BE2C (cell line): ENCODE measurements at regions not wholly inside any gene's neighbourhood (a gene's known extent, or its start where the extent isn't known, plus 50 kb on each side); places are given as distances from the start of the nearest gene placed in this dataset.

ENCODE experiments used
- DNase-seq: peaks from one replicate; pipeline ENCODE4 v3.0.0-alpha.2; 2020
- H3K27me3 ChIP-seq: fragments of 250-450 bp; sonication (Bioruptor Pico); 2 replicates; pipeline ENCODE4 v1.5.1; 2020; ENCODE audit warnings: mild to moderate bottlenecking
- H3K36me3 ChIP-seq: fragments of 250-450 bp; sonication (Bioruptor Pico); 2 replicates; pipeline ENCODE4 v1.5.1; 2020; ENCODE audit warnings: mild to moderate bottlenecking
- H3K4me1 ChIP-seq: fragments of 250-450 bp; sonication (Bioruptor Pico); 2 replicates; pipeline ENCODE4 v1.5.1; 2020
- H3K4me3 ChIP-seq: 2 replicates; pipeline ENCODE4 v1.5.1; 2011; ENCODE audit warnings: low read depth, low read length
- H3K9me3 ChIP-seq: fragments of 250-450 bp; sonication (Bioruptor Pico); 2 replicates; pipeline ENCODE4 v1.5.1; 2020
- CTCF ChIP-seq: IDR thresholded peaks from 2 replicates; pipeline ENCODE4 v1.5.1; 2012; ENCODE audit warnings: mild to moderate bottlenecking, low read depth, low read length

- no peak for DNase-seq
- no peak overlapping the region for H3K4me3 ChIP-seq
- no peaks in the 10 kb centered on the region for H3K36me3 ChIP-seq
- TF ChIP-seq CTCF: no peak
- no peaks in the 10 kb centered on the region for H3K4me1 ChIP-seq
- no peaks in the 10 kb centered on the region for H3K9me3 ChIP-seq
- no peaks in the 10 kb centered on the region for H3K27me3 ChIP-seq
These were observed 220.5 kb downstream of the SLC6A15 start for GRCh38 chr12:84692071-84692470.

- H3K27me3 ChIP-seq: no peaks in the 10 kb centered on the region
- no peaks in the 10 kb centered on the region for H3K36me3 ChIP-seq
- no peaks in the 10 kb centered on the region for H3K9me3 ChIP-seq
- no peak overlapping the region for H3K4me3 ChIP-seq
- TF ChIP-seq CTCF: no peak
- DNase-seq: no peak
- no peaks in the 10 kb centered on the region for H3K4me1 ChIP-seq
These were observed 221.3 kb downstream of the SLC6A15 start for GRCh38 chr12:84691266-84691665.

GRCh38 chr12:84689638-84690037 is 223.0 kb downstream of the SLC6A15 start:
- DNase-seq: no peak
- Histone ChIP-seq H3K9me3 (no peaks in the 10 kb centered on the region), H3K27me3 (no peaks in the 10 kb centered on the region), H3K4me3 (no peak overlapping the region), H3K36me3 (no peaks in the 10 kb centered on the region), H3K4me1 (no peaks in the 10 kb centered on the region)
- TF ChIP-seq CTCF: no peak

GRCh38 chr12:84685379-84685778 is 227.2 kb downstream of the SLC6A15 start:
- H3K9me3 ChIP-seq: no peaks in the 10 kb centered on the region
- TF ChIP-seq CTCF: no peak
- no peak overlapping the region for H3K4me3 ChIP-seq
- no peak for DNase-seq
- no peaks in the 10 kb centered on the region for H3K36me3 ChIP-seq
- H3K27me3 ChIP-seq: no peaks in the 10 kb centered on the region
- no peaks in the 10 kb centered on the region for H3K4me1 ChIP-seq

- DNase-seq: no peak
- TF ChIP-seq CTCF: no peak
- Histone ChIP-seq H3K4me1 (peaks cover 13% of the 10 kb centered on the region), H3K4me3 (no peak overlapping the region), H3K36me3 (no peaks in the 10 kb centered on the region), H3K27me3 (no peaks in the 10 kb centered on the region), H3K9me3 (no peaks in the 10 kb centered on the region)
These were observed 235.8 kb downstream of the SLC6A15 start for GRCh38 chr12:84676787-84677186.

GRCh38 chr12:84661786-84662185 is 250.8 kb downstream of the SLC6A15 start:
- Histone ChIP-seq H3K36me3 (no peaks in the 10 kb centered on the region), H3K27me3 (no peaks in the 10 kb centered on the region), H3K4me1 (peaks cover 53% of the 10 kb centered on the region), H3K4me3 (no peak overlapping the region), H3K9me3 (no peaks in the 10 kb centered on the region)
- DNase-seq: no peak
- no peak for TF ChIP-seq CTCF
